ENCODE measurements at regions not wholly inside any gene's neighbourhood (a gene's known extent, or its start where the extent isn't known, plus 50 kb on each side); places are given as distances from the start of the nearest gene placed in this dataset.

DNA sequence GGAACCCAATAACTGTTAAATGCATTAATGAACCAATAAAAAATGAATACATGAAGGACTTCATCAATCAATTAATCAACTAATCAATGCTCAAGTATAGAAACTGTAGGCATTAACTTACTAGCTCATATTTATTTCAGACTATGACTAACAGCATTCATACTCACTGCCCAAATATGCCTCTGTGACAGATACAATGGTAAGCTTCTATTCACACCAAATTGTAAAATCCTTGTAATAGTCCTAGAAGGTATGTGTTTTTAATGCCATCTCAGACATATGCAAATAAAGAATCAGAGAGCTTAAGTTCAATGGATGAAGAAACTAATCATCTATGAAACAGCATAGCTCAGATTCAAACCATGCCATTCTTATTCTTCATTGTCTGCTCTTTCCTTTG, 1253.6 kb upstream of the TENM4 start:
- TF ChIP-seq POLR2A (IDR thresholded peaks at IDR 0.05) (no peak), CTCF (IDR thresholded peaks at IDR 0.05) (no peak)

Measured in heart left ventricle (tissue), 13 donors.